DMS153 (cell line): ENCODE measurements at regions not wholly inside any gene's neighbourhood (a gene's known extent, or its start where the extent isn't known, plus 50 kb on each side); places are given as distances from the start of the nearest gene placed in this dataset.
"Not testable (repeated sequence)": the region's sequence is repeated elsewhere in the genome, so short reads cannot be mapped to it uniquely, and the experiment has no call there.

Experiments used
- DNase-seq: peaks from one replicate; lab custom pipeline; 2025; lab: John Stamatoyannopoulos, UW

DNA sequence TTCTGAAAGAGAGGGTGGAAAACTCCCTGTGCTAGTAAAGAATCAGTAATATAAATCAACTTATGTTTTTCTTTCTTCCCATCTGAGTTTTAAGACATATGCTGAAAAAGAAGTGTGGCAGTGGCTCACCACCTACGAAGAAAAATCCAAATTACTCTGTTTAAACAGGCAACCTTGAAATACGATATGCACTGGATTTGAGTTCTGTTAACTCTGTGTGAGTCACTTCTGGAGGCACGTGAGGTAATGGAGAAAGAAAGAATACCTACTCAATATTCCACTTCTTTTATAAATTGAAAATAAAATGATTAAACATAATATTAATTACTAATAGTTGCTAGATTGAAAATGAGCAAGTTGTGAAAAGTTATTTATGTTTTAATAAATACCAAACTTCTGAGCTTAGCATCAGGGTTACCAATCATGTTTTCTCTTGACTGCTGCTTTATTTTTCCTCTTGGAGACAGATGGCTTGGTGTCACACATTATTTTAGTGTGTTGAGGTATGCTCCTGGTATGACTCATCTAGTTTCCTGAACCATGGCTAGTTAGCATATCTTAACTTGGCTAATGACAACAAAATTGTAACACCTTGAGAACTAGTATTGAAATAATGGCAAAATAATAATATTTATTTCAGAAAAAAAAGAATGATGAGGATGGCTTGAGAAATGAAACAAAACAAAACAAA is 1705.5 kb upstream of the PIK3C3 start:
- DNase-seq, result peak; percentile 3

DNA sequence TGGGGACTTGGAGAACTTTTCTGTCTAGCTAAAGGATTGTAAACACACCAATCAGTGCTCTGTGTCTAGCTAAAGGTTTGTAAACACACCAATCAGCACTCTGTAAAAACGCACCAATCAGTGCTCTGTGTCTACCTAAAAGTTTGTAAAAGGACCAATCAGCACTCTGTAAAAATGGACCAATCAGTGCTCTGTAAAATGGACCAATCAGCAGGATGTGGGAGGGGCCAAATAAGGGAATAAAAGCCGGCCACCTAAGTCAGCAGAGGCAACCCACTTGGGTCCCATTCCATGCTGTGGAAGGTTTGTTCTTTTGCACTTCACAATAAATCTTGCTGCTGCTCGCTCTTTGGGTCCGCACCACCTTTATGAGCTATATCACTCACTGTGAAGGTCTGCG is 1709.4 kb upstream of the PIK3C3 start:
- DNase-seq, result not testable (repeated sequence)

- DNase-seq, result no peak
Observed at GRCh38 chr18:40243607-40244006, 1711.4 kb upstream of the PIK3C3 start.

DNA sequence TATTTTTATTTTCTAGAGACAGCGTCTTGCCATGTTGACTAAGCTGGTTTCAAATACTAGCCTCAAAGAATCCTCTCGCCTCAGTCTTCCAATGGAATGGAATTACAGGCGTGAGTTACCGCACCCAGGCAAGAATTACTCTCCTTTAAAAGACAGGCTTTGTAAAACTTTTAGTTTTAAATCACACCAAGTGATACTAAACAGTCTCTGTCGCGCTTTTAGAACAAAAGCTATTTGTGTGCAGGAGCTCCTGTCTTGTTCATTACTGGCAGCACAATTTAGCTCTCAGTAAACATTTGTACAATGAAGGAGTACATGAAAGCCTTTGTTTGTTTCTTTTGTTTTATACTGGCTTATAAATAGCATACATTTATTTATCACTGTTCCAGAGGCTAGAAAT is 1719.2 kb upstream of the PIK3C3 start:
- no peak for DNase-seq

DNA sequence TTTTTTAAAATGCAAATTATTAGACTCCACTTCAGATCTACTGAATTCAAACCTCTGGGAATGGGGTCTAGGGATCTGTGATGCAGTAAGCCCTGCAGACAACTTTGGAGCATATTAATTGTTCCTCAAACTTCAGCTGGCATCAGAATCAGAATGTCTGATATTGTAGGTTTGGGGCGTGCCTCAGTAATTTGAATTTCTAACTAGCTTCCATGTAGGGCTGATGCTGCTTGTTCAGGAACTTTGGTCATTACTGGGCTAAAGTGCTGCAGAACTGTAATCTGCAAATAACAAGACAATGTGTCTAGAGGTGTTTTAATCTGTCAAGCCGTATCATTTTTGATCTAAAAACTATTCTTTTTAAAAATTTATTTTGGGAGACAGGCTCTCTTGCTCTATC is 1719.7 kb upstream of the PIK3C3 start:
- DNase-seq, result no peak

- DNase-seq, result no peak
Observed at GRCh38 chr18:40233931-40234616, 1721.0 kb upstream of the PIK3C3 start.

DNA sequence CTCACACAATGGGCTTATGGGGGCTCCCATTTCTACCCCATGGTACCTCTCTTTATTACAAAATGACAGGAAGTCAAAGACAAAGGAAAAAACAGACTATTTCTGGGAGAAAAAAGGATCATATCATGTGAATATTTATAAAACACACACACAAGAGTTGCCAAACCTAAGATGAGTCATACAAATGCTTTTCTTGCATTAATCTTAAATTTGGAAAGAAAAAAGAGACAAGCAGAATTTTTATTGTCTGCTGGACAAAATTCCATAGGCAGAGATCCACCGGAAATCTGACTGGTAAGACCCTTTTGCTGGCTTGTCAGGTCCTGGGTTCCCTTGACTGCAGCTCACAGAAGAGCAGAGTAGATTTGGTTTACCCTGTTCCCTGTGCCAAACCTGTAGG is 1732.3 kb upstream of the PIK3C3 start:
- no peak for DNase-seq

GRCh38 chr18:40216856-40217255 is 1738.2 kb upstream of the PIK3C3 start:
- no peak for DNase-seq

DNA sequence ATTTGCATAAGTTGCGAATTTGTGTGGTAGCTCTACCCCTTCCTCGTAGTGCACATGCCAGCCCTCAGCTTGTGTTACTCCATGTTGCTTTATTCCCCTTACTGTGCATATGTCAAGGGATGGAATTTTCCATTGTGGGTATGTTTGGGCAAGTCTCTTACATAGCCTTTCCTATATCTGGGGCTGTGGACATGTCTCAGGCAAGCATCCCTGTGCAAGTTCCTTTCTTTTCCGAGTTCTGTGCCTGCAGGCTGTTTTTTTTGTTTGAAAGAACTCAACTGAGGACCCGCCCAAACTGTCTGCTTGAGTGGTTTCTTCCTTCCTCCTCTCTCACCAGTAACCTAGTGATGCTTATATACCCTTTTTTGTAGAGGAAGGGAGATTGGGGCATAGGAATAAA is 1739.1 kb upstream of the PIK3C3 start:
- DNase-seq, result no peak

GRCh38 chr18:40210696-40211095 is 1744.3 kb upstream of the PIK3C3 start:
- DNase-seq, result no peak

GRCh38 chr18:40208958-40209357 is 1746.1 kb upstream of the PIK3C3 start:
- DNase-seq, result no peak

- no peak for DNase-seq
Observed at GRCh38 chr18:40197711-40198110, 1757.3 kb upstream of the PIK3C3 start.

DNA sequence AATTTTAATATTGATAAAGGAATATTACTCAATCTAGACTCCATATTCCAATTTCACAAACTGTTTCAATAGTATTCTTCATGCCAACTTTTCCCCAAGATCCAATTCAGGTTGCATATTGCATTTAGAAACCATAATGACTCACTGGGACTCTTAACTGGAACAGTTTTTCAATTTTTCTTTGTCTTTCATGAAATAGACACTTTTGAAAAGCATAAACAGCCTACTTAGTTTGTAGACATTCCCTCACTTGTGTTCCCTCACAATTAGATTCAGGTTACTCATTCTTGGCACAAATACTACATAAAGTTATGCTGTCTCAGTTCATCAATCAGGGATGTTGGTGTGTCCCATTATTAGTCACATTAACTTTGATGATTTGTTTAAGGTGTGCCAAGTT is 1768.4 kb upstream of the PIK3C3 start:
- no peak for DNase-seq

DNA sequence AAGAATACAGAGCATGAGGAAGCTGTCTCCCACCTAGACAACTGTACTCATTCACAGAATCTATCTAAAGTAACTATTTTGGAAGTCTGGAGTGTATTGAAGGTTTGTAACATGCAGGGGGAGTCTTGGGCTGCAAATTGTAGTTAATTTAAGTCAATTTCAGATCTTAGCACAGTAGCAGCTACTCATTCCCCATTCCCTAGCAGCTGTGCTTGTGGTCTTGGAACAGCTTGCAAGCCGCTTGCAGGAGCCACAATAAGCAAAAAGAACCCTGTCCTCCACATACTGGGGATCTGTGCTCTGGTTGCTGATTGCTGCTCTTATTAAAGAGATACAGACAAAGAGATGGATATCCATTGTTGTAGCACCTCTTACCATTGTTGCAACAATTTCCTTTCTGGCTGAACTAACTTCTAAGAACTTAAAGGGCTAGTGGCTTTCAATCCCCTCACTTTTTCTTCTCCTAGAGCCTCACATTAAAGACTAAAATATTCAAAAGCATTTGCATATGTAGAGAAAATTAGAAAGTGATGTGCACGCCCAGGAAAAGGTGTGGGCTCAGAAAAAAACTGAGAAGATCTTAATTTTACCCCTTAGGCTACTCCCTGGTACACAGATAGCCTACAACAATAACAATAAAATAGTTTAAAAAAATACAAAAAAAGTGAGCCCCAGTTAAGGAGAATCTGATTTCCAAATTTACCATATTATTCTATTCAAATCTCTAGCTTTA is 1775.1 kb upstream of the PIK3C3 start:
- DNase-seq, result no peak

GRCh38 chr18:40168026-40168425 is 1787.0 kb upstream of the PIK3C3 start:
- no peak for DNase-seq

DNA sequence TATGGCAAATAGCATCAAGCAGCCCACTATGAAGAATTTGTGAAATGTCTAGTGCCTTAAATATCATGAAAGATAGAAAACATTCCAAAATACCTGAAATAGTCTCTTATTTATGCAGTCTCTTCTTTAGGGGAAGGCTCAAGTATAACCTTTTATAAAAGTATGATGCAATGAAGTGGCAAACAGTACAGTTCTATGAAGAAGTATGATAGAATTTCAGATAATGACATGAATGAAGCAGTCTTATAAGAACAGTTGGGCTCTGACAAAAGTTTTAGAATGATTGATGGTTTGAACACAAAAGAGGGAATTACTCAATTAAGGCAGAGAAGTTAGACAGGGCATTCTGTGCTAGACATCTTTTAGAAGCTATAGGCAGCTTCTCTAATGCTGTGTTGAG is 1791.8 kb upstream of the PIK3C3 start:
- no peak for DNase-seq

- DNase-seq, result no peak
Observed at GRCh38 chr18:40160361-40160760, 1794.7 kb upstream of the PIK3C3 start.

DNA sequence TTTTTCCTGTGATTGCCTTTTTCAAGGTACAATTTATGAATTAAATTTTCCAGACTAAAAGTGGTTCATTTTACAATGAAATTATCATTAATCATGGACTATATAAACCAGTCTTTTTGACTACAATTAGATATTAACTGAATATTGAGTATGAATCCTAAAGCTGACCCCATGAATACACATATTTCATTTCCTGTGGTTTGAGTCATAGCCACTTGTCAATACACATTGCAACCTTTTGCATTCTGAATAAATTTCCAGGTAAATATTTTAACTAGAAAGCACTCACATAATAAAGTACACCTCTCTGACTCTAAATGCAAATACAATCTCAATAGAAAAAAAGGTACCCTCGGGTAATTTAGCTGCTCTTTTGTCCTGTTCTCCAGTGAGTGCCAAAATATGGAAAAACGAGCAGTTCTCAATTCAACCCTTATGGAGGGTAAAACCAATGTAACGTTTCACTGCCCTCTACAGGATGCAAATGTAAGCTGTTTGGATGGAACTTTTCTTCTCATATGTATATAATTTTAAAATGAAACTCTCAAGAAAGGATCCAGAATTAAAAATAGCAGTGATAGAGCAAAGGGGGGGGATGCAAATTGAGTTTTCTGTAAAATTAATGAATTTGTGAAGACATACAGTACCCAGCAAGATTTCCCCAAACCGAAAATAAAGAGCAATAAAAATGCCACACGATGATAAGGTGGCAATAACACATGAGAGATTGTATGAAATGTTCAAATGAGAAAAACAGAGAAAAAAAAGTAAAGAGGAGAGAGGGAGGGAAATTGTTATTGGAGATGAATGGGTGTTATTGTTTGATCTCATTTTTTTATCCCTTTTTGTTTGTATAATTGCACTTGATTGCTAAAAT is 1795.7 kb upstream of the PIK3C3 start:
- peak; percentile 80 for DNase-seq

DNA sequence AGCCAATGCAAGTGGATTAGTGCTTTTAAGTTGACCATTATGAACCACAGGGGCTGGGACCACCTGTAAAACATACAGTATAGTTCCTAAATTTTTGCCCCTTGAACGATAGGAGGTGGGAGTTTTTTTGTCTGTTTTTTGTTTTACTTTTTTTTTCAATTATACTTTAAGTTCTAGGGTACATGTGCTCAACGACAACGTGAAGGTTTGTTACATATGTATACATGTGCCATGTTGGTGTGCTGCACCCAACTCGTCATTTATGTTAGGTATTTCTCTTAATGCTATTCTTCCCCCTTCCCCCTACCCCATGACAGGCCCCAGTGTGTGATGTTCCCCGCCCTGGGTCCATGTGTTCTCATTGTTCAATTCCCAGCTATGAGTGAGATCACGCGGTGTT is 1797.9 kb upstream of the PIK3C3 start:
- no peak for DNase-seq

- no peak for DNase-seq
Observed at GRCh38 chr18:40152859-40153258, 1802.2 kb upstream of the PIK3C3 start.

DNA sequence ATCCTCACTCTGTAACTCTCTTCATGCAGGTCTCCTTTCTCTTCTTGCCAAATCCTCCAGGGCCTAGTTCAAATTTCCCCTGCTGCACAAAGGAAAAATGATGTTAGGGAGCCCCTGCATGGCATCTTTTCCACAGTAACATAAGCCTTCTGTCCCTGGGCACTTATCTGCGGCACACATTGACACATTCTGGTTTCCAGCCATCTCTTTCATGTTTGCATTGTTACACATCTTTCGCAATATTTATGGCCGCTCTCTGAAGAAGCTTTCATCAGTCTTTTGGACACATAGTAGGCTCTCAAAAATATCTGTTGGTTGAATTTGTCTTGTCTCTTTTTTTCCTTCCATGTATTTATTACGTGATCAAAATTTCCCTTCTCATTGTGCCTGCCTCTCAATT is 1806.1 kb upstream of the PIK3C3 start:
- peak; percentile 14 for DNase-seq

- no peak for DNase-seq
Observed at GRCh38 chr18:40133253-40133652, 1821.8 kb upstream of the PIK3C3 start.
